Loucy (cell line): ENCODE measurements at regions not wholly inside any gene's neighbourhood (a gene's known extent, or its start where the extent isn't known, plus 50 kb on each side); places are given as distances from the start of the nearest gene placed in this dataset.

ENCODE experiments used
- H2AFZ ChIP-seq: fragments of 200-600 bp; sonication (generic); 2 replicates; pipeline ENCODE4 v1.6.0; 2016; ENCODE audit warnings: antibody characterized with exemption, mild to moderate bottlenecking, low read length, moderate library complexity
- H3F3A ChIP-seq: fragments of 200-600 bp; 2 replicates; pipeline ENCODE4 v1.6.0; 2016; ENCODE audit warnings: antibody characterized with exemption, low read depth, mild to moderate bottlenecking
- H3K27me3 ChIP-seq: fragments of 200-600 bp; sonication (generic); 2 replicates; pipeline ENCODE4 v1.6.1; 2014; ENCODE audit warnings: low read length, mild to moderate bottlenecking; ENCODE audit not compliant: insufficient read depth, poor library complexity, severe bottlenecking
- H3K36me3 ChIP-seq: fragments of 200-600 bp; sonication (generic); 2 replicates; pipeline ENCODE4 v1.6.1; 2016; ENCODE audit warnings: low read length; ENCODE audit not compliant: insufficient read depth
- H3K4me1 ChIP-seq: fragments of 200-600 bp; sonication (generic); 2 replicates; pipeline ENCODE4 v1.5.1; 2014; ENCODE audit warnings: low read length, mild to moderate bottlenecking; ENCODE audit not compliant: insufficient read depth, poor library complexity, severe bottlenecking
- H3K4me2 ChIP-seq: fragments of 200-600 bp; sonication (generic); 2 replicates; pipeline ENCODE4 v1.6.0; 2014; ENCODE audit warnings: antibody characterized with exemption, low read length, low read depth, mild to moderate bottlenecking; ENCODE audit not compliant: poor library complexity, severe bottlenecking
- H3K4me3 ChIP-seq: fragments of 200-600 bp; sonication (generic); 2 replicates; pipeline ENCODE4 v1.5.1; 2014; ENCODE audit warnings: low read length, mild to moderate bottlenecking, mixed read lengths; ENCODE audit not compliant: poor library complexity, severe bottlenecking
- H3K79me2 ChIP-seq: fragments of 200-600 bp; sonication (generic); 2 replicates; pipeline ENCODE4 v1.6.1; 2014; ENCODE audit warnings: low read length; ENCODE audit not compliant: insufficient read depth
- H3K9ac ChIP-seq: fragments of 200-600 bp; sonication (generic); 2 replicates; pipeline ENCODE4 v1.6.0; 2014; ENCODE audit warnings: mild to moderate bottlenecking, low read depth, low read length, moderate library complexity; ENCODE audit not compliant: poor library complexity, severe bottlenecking
- H3K9me2 ChIP-seq: fragments of 200-600 bp; sonication (generic); replicated peaks from 2 replicates; pipeline ENCODE4 v1.6.1; 2016; ENCODE audit warnings: low read depth, low read length, mixed read lengths
- H3K9me3 ChIP-seq: fragments of 200-600 bp; sonication (generic); 2 replicates; pipeline ENCODE4 v1.6.1; 2014; ENCODE audit warnings: mild to moderate bottlenecking, antibody characterized with exemption, low read length, low read depth; ENCODE audit not compliant: insufficient read depth
- H4K20me1 ChIP-seq: fragments of 200-600 bp; sonication (generic); 2 replicates; pipeline ENCODE4 v1.6.0; 2014; ENCODE audit warnings: antibody characterized with exemption, low read length, mild to moderate bottlenecking; ENCODE audit not compliant: insufficient read depth, poor library complexity, severe bottlenecking
- EZH2phosphoT487 ChIP-seq: fragments of 200-600 bp; IDR thresholded peaks from 2 replicates; pipeline ENCODE4 v1.6.1; 2018; ENCODE audit warnings: antibody characterized with exemption, mild to moderate bottlenecking, moderate library complexity, borderline replicate concordance
- TF ChIP-seq, protein P1 (sequence below): fragments of 200-600 bp; sonication (generic); conservative IDR thresholded peaks from 2 replicates; pipeline ENCODE4 v1.5.1; 2014; ENCODE audit warnings: mild to moderate bottlenecking, antibody characterized with exemption, low read length

DNA sequence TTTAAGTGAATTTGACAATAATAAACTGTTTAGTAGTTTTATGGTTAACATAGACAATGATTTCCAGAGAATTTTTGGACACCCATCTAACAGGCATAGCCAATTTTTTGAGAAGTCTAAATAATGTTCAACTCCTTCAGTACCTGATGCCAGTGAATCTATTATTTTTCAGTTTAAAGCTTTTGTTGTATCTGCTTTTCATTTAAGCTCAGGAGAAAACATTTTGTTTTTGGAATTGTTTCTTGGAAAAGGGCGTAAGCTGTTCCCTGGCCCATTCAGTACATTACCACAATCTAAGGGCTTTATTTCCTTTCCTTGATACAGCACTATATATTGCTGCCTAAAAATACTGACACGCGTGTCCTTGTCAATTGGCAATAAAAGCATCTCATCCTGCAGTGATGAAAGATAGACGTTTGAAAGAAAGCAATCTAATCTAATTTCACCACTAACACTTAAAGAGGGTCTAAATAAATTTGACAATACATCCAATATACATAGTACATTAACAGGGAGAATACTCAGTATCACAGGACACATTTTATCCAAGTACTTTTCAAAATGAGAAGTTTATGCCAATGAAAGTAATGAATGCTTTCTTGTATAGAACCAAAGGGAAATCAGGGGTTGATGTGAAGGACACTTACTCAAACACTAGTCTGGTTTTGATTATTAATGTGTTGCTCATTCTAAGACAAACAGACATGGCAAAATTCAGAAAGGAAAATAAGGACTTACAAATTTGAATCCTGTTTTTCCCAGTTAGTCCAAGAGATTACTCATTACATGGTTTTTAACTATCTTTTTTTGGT is 104.2 kb upstream of the LGR5 start:
- no peaks in the 10 kb centered on the region for H3F3A ChIP-seq
- no peak overlapping the region for H3K4me2 ChIP-seq
- H3K9me2 ChIP-seq: no peaks in the 10 kb centered on the region
- no peak overlapping the region for H2AFZ ChIP-seq
- H3K36me3 ChIP-seq: no peaks in the 10 kb centered on the region
- no peaks in the 10 kb centered on the region; the same call in 1 of the 2 replicates for H3K9me3 ChIP-seq
- TF ChIP-seq, protein P1, sequence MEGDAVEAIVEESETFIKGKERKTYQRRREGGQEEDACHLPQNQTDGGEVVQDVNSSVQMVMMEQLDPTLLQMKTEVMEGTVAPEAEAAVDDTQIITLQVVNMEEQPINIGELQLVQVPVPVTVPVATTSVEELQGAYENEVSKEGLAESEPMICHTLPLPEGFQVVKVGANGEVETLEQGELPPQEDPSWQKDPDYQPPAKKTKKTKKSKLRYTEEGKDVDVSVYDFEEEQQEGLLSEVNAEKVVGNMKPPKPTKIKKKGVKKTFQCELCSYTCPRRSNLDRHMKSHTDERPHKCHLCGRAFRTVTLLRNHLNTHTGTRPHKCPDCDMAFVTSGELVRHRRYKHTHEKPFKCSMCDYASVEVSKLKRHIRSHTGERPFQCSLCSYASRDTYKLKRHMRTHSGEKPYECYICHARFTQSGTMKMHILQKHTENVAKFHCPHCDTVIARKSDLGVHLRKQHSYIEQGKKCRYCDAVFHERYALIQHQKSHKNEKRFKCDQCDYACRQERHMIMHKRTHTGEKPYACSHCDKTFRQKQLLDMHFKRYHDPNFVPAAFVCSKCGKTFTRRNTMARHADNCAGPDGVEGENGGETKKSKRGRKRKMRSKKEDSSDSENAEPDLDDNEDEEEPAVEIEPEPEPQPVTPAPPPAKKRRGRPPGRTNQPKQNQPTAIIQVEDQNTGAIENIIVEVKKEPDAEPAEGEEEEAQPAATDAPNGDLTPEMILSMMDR: no peak
- no peak for TF ChIP-seq EZH2phosphoT487
- H3K4me3 ChIP-seq: no peak overlapping the region
- no peak overlapping the region for H3K9ac ChIP-seq
- H3K79me2 ChIP-seq: no peaks in the 10 kb centered on the region
- H3K4me1 ChIP-seq: no peaks in the 10 kb centered on the region
- H3K27me3 ChIP-seq: no peaks in the 10 kb centered on the region
- no peaks in the 10 kb centered on the region for H4K20me1 ChIP-seq

DNA sequence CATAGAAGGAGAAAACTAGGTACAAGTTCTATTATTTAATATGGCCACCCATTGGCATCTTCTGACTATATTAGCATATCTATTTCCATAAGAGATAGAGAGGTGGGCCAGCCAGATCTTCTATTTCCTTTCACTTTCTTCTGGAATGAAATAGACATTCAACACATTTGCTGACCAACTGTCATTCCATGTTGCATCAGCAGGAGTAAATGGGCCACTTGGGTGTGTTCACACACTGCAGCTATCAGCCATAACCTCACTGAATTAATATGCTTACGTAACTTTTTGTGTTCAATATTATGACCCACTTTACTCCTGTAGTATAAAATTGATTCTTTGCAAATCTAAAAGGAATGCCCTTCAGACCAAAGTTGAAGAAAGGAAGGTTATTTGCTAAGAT is 106.2 kb upstream of the LGR5 start:
- H4K20me1 ChIP-seq: no peaks in the 10 kb centered on the region
- no peaks in the 10 kb centered on the region; the same call in 1 of the 2 replicates for H3K9me3 ChIP-seq
- H3K79me2 ChIP-seq: no peaks in the 10 kb centered on the region
- no peaks in the 10 kb centered on the region for H3K36me3 ChIP-seq
- H3K9me2 ChIP-seq: no peaks in the 10 kb centered on the region
- H3F3A ChIP-seq: no peaks in the 10 kb centered on the region
- H3K27me3 ChIP-seq: no peaks in the 10 kb centered on the region
- H2AFZ ChIP-seq: no peak overlapping the region
- no peaks in the 10 kb centered on the region for H3K4me1 ChIP-seq
- TF ChIP-seq, protein P1: no peak
- TF ChIP-seq EZH2phosphoT487: no peak
- H3K9ac ChIP-seq: no peak overlapping the region
- H3K4me2 ChIP-seq: no peak overlapping the region
- H3K4me3 ChIP-seq: no peak overlapping the region

GRCh38 chr12:71329956-71330355 is 109.6 kb upstream of the LGR5 start:
- Histone ChIP-seq H3K4me3 (no peak overlapping the region), H4K20me1 (no peaks in the 10 kb centered on the region), H3K9me3 (no peaks in the 10 kb centered on the region), H2AFZ (peak overlapping the region; percentile 43; the same call in 1 of the 2 replicates), H3K27me3 (no peaks in the 10 kb centered on the region), H3K79me2 (no peaks in the 10 kb centered on the region), H3F3A (no peaks in the 10 kb centered on the region), H3K4me2 (no peak overlapping the region), H3K9me2 (no peaks in the 10 kb centered on the region), H3K36me3 (no peaks in the 10 kb centered on the region), H3K9ac (no peak overlapping the region), H3K4me1 (no peaks in the 10 kb centered on the region)
- TF ChIP-seq, protein P1: no peak
- TF ChIP-seq EZH2phosphoT487: no peak
